Adrenal gland (tissue), 5 donors: ENCODE measurements at regions not wholly inside any gene's neighbourhood (a gene's known extent, or its start where the extent isn't known, plus 50 kb on each side); places are given as distances from the start of the nearest gene placed in this dataset.

Source experiments
- POLR2A ChIP-seq, 2 donors: fragments of 450-650 bp; IDR thresholded peaks; one replicate each; pipeline ENCODE4 v1.6.1; 2017; ENCODE audit warnings: antibody characterized with exemption in 2 of 2, mild to moderate bottlenecking in 2 of 2, moderate library complexity in 1 of 2
- TF ChIP-seq, protein P1 (sequence below), 6 experiments: fragments of 450-650 bp in 4 of 6; fragments of 200-600 bp in 2 of 6; sonication (generic) in 1 of 6; IDR thresholded peaks; 1 replicate in 5 of 6; 2 replicates in 1 of 6; pipeline versions ENCODE4 v1.5.1 to v1.8.0; 2016 to 2021; ENCODE audit warnings: antibody characterized with exemption in 6 of 6, mild to moderate bottlenecking in 2 of 6, moderate library complexity in 1 of 6
- donor health status: DM: no; HTN: no; CAD: no.

DNA sequence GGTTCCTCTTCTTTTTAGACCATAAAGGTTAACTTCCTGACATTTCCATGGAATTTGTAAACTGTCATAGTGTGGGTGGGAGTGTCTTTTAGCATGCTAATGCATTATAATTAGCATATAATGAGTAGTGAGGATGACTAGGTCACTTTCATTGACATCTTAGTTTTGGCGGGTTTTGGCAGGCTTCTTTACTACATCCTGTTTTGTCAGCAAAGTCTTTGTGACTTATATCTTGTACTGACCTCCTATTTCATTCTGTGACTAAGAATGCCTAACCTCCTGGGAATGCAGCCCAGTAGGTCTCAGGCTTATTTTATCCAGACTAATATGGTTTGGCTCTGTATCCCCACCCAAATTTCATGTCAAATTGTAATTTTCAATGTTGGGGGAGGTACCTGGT, 149.6 kb upstream of the SYNCRIP start:
- TF ChIP-seq POLR2A (IDR thresholded peaks at IDR 0.05), result no peak
- TF ChIP-seq, protein P1, sequence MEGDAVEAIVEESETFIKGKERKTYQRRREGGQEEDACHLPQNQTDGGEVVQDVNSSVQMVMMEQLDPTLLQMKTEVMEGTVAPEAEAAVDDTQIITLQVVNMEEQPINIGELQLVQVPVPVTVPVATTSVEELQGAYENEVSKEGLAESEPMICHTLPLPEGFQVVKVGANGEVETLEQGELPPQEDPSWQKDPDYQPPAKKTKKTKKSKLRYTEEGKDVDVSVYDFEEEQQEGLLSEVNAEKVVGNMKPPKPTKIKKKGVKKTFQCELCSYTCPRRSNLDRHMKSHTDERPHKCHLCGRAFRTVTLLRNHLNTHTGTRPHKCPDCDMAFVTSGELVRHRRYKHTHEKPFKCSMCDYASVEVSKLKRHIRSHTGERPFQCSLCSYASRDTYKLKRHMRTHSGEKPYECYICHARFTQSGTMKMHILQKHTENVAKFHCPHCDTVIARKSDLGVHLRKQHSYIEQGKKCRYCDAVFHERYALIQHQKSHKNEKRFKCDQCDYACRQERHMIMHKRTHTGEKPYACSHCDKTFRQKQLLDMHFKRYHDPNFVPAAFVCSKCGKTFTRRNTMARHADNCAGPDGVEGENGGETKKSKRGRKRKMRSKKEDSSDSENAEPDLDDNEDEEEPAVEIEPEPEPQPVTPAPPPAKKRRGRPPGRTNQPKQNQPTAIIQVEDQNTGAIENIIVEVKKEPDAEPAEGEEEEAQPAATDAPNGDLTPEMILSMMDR (IDR thresholded peaks at IDR 0.05), result no peak
